GM13977 (cell line): ENCODE measurements at regions not wholly inside any gene's neighbourhood (a gene's known extent, or its start where the extent isn't known, plus 50 kb on each side); places are given as distances from the start of the nearest gene placed in this dataset.
"Not testable (repeated sequence)": the region's sequence is repeated elsewhere in the genome, so short reads cannot be mapped to it uniquely, and the experiment has no call there.

Experiments used
- DNase-seq: peaks from one replicate; pipeline ENCODE4 v3.0.0; 2012; ENCODE audit warnings: low spot score
- in situ Hi-C: fragments of 300-500 bp; cut with MboI; formaldehyde crosslinking; loops from one replicate; pipeline ENCODE4 v1.12.0; 2022; ENCODE audit warnings: low sequenced_read_pairs, low pct_unique_long_range_greater_than_20kb, mixed read lengths, inconsistent platforms; ENCODE audit not compliant: unreplicated experiment
- TF ChIP-seq, protein P1 (sequence below): IDR thresholded peaks from 2 replicates; pipeline ENCODE4 v1.5.1; 2012; ENCODE audit warnings: mild to moderate bottlenecking, control low read depth; ENCODE audit not compliant: insufficient read depth; ENCODE audit errors: extremely low read depth, missing control alignments

DNA sequence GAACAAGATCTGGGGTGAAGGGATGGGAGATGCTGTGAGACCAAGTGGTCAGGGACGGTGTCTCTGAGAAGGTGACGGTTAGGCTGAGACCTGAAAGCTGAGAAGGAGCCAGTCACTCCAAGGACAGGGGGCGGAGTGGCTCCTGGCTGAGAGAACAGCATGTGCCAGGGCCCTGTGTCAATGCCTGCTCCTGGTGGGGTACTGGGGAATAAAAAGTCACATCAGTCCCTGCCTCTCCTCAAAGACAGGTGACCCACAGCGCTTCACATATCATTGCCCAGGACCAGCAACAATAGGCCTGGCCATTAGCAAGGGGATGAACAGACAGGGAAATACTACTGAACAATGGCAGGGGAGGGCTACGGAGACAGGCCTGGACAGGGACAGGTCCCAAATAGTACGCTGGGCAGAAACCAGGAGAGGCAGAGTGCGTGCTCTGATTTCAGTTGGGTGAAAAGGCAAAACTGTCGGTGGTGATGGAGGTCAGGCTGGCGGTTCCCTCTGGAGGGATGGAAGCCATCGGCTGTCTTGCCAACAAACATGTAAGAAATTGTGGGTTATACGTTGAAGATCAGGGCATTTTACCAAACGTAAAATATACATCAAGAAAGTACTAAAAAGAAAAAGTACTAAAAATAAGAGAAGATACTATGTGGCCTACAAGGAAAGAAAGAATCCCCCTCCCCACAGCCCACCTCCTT is 64.3 kb downstream of the C9orf50 start:
- TF ChIP-seq, protein P1, sequence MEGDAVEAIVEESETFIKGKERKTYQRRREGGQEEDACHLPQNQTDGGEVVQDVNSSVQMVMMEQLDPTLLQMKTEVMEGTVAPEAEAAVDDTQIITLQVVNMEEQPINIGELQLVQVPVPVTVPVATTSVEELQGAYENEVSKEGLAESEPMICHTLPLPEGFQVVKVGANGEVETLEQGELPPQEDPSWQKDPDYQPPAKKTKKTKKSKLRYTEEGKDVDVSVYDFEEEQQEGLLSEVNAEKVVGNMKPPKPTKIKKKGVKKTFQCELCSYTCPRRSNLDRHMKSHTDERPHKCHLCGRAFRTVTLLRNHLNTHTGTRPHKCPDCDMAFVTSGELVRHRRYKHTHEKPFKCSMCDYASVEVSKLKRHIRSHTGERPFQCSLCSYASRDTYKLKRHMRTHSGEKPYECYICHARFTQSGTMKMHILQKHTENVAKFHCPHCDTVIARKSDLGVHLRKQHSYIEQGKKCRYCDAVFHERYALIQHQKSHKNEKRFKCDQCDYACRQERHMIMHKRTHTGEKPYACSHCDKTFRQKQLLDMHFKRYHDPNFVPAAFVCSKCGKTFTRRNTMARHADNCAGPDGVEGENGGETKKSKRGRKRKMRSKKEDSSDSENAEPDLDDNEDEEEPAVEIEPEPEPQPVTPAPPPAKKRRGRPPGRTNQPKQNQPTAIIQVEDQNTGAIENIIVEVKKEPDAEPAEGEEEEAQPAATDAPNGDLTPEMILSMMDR, result no peak
- in situ Hi-C loops, result no loop called here
- no peak for DNase-seq

DNA sequence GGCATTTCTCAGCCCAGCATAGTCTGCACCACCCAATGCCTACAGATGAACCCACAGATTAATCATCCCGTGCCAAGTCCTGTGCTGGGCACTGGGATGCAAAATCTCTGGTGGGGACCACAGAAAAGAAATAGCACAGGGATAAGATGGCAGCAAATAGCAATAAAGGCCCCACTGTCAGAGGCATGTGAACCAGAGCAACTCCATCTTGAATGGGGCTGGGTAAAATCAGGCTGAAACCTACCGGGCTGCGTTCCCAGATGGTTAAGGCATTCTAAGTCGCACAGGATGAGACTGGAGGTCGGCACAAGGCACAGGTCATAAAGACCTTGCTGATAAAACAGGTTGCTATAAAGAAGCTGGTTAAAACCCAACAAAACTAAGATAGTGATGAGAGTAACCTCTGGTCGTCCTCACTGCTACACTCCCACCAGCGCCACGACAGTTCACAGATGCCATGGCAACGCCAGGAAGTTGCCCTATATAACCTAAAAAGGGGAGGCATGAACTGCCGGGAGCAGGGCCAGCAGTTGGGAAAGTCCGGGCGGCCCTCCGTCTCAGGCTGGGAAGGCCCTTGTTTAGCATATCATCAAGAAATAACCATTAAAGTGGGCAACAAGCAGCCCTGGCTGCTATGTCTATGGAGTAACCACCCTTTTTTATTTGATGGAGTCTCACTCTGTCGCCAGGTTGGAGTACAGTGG is 65.2 kb downstream of the C9orf50 start:
- TF ChIP-seq, protein P1, result no peak
- DNase-seq, result no peak
- in situ Hi-C loops, result no loop called here

DNA sequence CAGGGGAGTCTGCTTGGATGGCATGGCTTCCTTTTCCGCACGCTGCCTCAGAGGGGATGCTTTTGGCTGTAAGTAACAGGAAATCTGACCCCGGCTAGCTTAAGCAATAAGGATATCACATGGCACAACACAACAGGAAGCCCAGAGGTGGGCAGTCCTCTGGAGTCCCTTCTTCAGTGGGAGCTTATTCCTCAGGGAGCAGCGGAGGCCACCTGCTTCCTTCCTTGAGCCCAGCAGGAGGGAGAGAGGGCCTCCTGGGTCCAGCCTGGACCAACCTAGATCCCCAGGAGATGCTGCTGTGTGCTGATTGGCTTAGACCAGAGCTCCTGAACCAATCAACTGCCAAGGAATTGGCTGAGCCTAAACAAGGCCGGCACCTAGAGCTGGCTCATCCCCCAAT is 66.3 kb downstream of the C9orf50 start:
- DNase-seq, result no peak
- TF ChIP-seq, protein P1, result no peak
- in situ Hi-C loops, result no loop called here

DNA sequence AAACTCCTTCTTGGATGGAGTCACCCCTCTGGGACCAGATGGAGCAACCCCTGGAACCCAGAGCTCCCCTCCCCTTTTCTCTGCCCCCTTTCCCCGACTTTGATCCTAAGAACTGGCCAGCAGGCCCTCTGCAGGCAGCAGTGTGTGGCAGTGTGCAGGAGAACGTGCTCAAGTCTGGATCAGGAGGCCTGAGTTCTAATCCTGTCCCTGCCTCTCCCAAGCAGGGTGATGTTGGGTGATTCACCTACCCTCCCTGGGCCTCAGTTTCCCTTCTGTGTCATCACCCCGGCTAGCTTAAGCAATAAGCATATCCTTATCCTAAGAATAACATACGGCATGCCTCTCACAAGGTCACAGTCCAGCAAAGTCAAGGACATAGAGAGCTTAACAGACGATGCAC is 67.6 kb downstream of the C9orf50 start:
- in situ Hi-C loops, result no loop called here
- TF ChIP-seq, protein P1, result no peak
- no peak for DNase-seq

DNA sequence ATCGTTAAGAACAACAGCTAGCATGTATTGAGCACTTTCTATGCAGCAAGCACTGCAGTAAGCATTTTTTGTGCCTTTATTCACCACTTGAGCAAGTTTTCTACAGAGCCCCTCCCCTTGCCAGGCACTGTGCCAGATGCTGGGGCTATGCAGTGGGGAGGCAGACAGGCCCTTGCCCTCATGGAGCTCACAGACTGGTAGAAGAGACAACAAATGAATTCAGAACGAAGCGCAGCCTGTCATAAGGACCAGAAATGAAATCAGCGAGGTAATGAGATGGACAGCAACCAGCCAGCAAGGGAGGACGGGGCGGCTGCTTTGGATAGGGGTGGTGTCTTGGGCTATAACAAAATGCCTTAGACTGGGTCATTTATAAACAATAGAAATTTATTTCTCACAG is 68.8 kb downstream of the C9orf50 start:
- in situ Hi-C loops, result no loop called here
- TF ChIP-seq, protein P1, result no peak

DNA sequence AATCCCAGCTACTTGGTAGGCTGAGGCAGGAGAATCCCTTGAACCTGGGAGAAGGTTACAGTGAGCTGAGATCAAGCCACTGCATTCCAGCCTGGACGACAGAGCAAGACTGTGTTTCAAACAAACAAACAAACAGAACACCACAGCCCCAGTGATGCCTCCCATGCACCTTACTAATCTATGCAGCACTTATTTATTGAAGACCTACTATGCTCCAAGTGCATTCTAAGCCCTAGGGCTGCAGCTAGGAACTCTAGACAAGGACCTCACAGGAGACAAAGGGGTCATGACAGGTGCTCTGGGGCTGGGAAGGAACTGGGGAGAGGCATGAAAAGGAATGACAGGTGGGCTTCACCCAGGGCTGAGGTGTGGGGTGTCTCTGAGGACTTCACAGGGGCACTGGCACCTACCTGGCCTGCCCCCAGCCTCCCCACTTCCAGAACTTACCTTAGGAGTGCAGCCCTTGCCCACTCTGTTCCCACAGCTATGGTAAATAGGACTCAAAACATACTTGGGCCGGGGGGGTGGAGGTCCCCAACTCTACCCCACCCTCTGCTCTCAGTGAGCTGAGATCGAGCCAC is 69.4 kb downstream of the C9orf50 start:
- no peak for DNase-seq
- in situ Hi-C loops, result no loop called here
- TF ChIP-seq, protein P1, result no peak

More for the DNA sequence above, 68.8 kb downstream of the C9orf50 start:
- DNase-seq, result no peak

DNA sequence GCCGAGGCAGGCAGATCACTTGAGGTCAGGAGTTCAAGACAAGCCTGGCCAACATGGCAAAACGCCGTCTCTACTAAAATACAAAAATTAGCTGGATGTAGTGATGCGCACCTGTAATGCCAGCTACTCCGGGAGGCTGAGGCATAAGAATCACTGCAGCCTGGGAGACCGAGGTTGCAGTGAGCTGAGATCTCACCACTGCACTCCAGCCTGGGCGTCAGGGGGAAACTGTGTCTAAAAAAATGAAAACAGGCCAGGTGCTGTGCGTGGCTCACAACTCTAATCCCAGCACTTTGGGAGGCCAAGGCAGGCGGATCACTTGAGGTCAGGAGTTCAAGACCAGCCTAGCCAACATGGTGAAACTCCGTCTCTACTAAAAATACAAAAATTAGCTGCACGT is 69.9 kb downstream of the C9orf50 start:
- in situ Hi-C loops, result not testable (repeated sequence)

More for the DNA sequence above, 69.9 kb downstream of the C9orf50 start:
- DNase-seq, result not testable (repeated sequence)
